ENCODE measurements at regions not wholly inside any gene's neighbourhood (a gene's known extent, or its start where the extent isn't known, plus 50 kb on each side); places are given as distances from the start of the nearest gene placed in this dataset.

GRCh38 chr5:62702126-62702525, 123.5 kb downstream of the LRRC70 start:
- Mint-ChIP-seq H3K4me1 (no peaks in the 10 kb centered on the region), H3K4me3 (no peak overlapping the region), H3K9me3 (peaks cover 0 to 3% (median 0%) of the 10 kb centered on the region in 9 donors), H3K36me3 (no peaks in the 10 kb centered on the region), H3K27ac (no peak overlapping the region), H3K27me3 (peaks cover 0 to 11% (median 6%) of the 10 kb centered on the region in 5 donors)
- ATAC-seq (no peak), DNase-seq (no peak)
- POLR2A ChIA-PET: no interaction called here

- DNase-seq (no peak), ATAC-seq (no peak)
- Mint-ChIP-seq H3K4me3 (no peak overlapping the region), H3K36me3 (no peaks in the 10 kb centered on the region), H3K4me1 (no peaks in the 10 kb centered on the region), H3K27me3 (peaks cover 0 to 11% (median 6%) of the 10 kb centered on the region in 5 donors), H3K9me3 (no peaks in the 10 kb centered on the region), H3K27ac (no peak overlapping the region)
- POLR2A ChIA-PET: no interaction called here
Measured at GRCh38 chr5:62701036-62701435, 122.4 kb downstream of the LRRC70 start.

- POLR2A ChIA-PET: no interaction called here
- H3K27ac Mint-ChIP-seq: no peak overlapping the region
- peaks cover 0 to 15% (median 6%) of the 10 kb centered on the region in 5 donors for H3K27me3 Mint-ChIP-seq
- no peaks in the 10 kb centered on the region for H3K36me3 Mint-ChIP-seq
- DNase-seq: no peak
- H3K4me3 Mint-ChIP-seq: no peak overlapping the region
- H3K9me3 Mint-ChIP-seq: no peaks in the 10 kb centered on the region
- no peaks in the 10 kb centered on the region for H3K4me1 Mint-ChIP-seq
- no peak for ATAC-seq
Measured at GRCh38 chr5:62698756-62699155, 120.1 kb downstream of the LRRC70 start.

GRCh38 chr5:62695274-62695673, 116.7 kb downstream of the LRRC70 start:
- DNase-seq (no peak), ATAC-seq (no peak)
- peaks cover 0 to 9% (median 0%) of the 10 kb centered on the region in 5 donors for H3K27me3 Mint-ChIP-seq
- peaks cover 0 to 7% (median 0%) of the 10 kb centered on the region in 9 donors for H3K9me3 Mint-ChIP-seq
- H3K27ac Mint-ChIP-seq: no peak overlapping the region
- H3K4me1 Mint-ChIP-seq: peaks cover 0 to 2% (median 0%) of the 10 kb centered on the region in 4 donors
- H3K4me3 Mint-ChIP-seq: no peak overlapping the region
- POLR2A ChIA-PET: no interaction called here
- no peaks in the 10 kb centered on the region for H3K36me3 Mint-ChIP-seq

- Mint-ChIP-seq H3K9me3 (peaks cover 0 to 7% (median 0%) of the 10 kb centered on the region in 9 donors), H3K27ac (no peak overlapping the region), H3K4me1 (peaks cover 0 to 7% (median 3%) of the 10 kb centered on the region in 4 donors), H3K36me3 (no peaks in the 10 kb centered on the region), H3K27me3 (peaks cover 0 to 9% (median 0%) of the 10 kb centered on the region in 5 donors), H3K4me3 (no peak overlapping the region)
- DNase-seq (no peak), ATAC-seq (no peak)
- POLR2A ChIA-PET: no interaction called here
Measured at GRCh38 chr5:62692946-62693713, 114.5 kb downstream of the LRRC70 start.

- Mint-ChIP-seq H3K4me1 (peaks cover 0 to 7% (median 3%) of the 10 kb centered on the region in 4 donors), H3K27me3 (peaks cover 0 to 9% (median 0%) of the 10 kb centered on the region in 5 donors), H3K4me3 (no peak overlapping the region), H3K36me3 (peaks cover 0 to under 1% (median 0%) of the 10 kb centered on the region in 3 donors), H3K27ac (no peak overlapping the region), H3K9me3 (peaks cover 0 to 10% (median 0%) of the 10 kb centered on the region in 9 donors)
- POLR2A ChIA-PET: no interaction called here
- DNase-seq: no peak
- ATAC-seq: no peak
Measured at GRCh38 chr5:62691946-62692345, 113.3 kb downstream of the LRRC70 start.

GRCh38 chr5:62690421-62690820, 111.8 kb downstream of the LRRC70 start:
- Mint-ChIP-seq H3K4me1 (peaks cover 0 to 7% (median 3%) of the 10 kb centered on the region in 4 donors), H3K9me3 (peaks cover 0 to 18% (median 3%) of the 10 kb centered on the region in 9 donors), H3K36me3 (peaks cover 0 to 5% (median 0%) of the 10 kb centered on the region in 3 donors), H3K27ac (no peak overlapping the region), H3K4me3 (no peak overlapping the region), H3K27me3 (peaks cover 0 to 3% (median 0%) of the 10 kb centered on the region in 5 donors)
- no peak for DNase-seq
- no peak for ATAC-seq
- POLR2A ChIA-PET: no interaction called here

- POLR2A ChIA-PET: no interaction called here
- no peak for DNase-seq
- peak overlapping the region in 2 of 10 donors; percentile 8 to 57 for H3K27ac Mint-ChIP-seq
Measured at GRCh38 chr5:62689599-62690368, 111.2 kb downstream of the LRRC70 start.

GRCh38 chr5:62686692-62687091, 108.1 kb downstream of the LRRC70 start:
- DNase-seq (no peak), ATAC-seq (no peak)

More at GRCh38 chr5:62689599-62690368, 111.2 kb downstream of the LRRC70 start:
- Mint-ChIP-seq H3K36me3 (peaks cover 0 to 5% (median 0%) of the 10 kb centered on the region in 3 donors), H3K27me3 (peaks cover 0 to 3% (median 0%) of the 10 kb centered on the region in 5 donors), H3K4me3 (peak overlapping the region in 4 of 10 donors; percentile 38 to 71 (median 46)), H3K9me3 (peaks cover 0 to 18% (median 3%) of the 10 kb centered on the region in 9 donors), H3K4me1 (peaks cover 0 to 7% (median 3%) of the 10 kb centered on the region in 4 donors)
- no peak for ATAC-seq

GRCh38 chr5:62685221-62685620, 106.6 kb downstream of the LRRC70 start:
- no peak for ATAC-seq
- Mint-ChIP-seq H3K27ac (no peak overlapping the region), H3K4me1 (peaks cover 0 to 7% (median 2%) of the 10 kb centered on the region in 4 donors), H3K9me3 (peaks cover 0 to 11% (median 4%) of the 10 kb centered on the region in 9 donors), H3K27me3 (no peaks in the 10 kb centered on the region), H3K4me3 (no peak overlapping the region), H3K36me3 (peaks cover 0 to 5% (median 0%) of the 10 kb centered on the region in 3 donors)
- no peak for DNase-seq
- POLR2A ChIA-PET: no interaction called here

More at GRCh38 chr5:62686692-62687091, 108.1 kb downstream of the LRRC70 start:
- POLR2A ChIA-PET: no interaction called here
- Mint-ChIP-seq H3K9me3 (peaks cover 0 to 11% (median 3%) of the 10 kb centered on the region in 9 donors), H3K27ac (no peak overlapping the region), H3K4me3 (no peak overlapping the region), H3K36me3 (peaks cover 0 to 5% (median 0%) of the 10 kb centered on the region in 3 donors), H3K27me3 (no peaks in the 10 kb centered on the region), H3K4me1 (peaks cover 0 to 7% (median 3%) of the 10 kb centered on the region in 4 donors)

- Mint-ChIP-seq H3K4me3 (no peak overlapping the region), H3K27me3 (no peaks in the 10 kb centered on the region), H3K27ac (no peak overlapping the region), H3K36me3 (peaks cover 0 to 11% (median 0%) of the 10 kb centered on the region in 3 donors), H3K4me1 (no peaks in the 10 kb centered on the region), H3K9me3 (peaks cover 0 to 18% (median 11%) of the 10 kb centered on the region in 9 donors)
- ATAC-seq: no peak
- POLR2A ChIA-PET: interaction anchor here (0.7 kb wide), 1 partner anchor 129 kb away, joined by 4 read pairs; no protein-coding TSS in a partner anchor
- no peak for DNase-seq
Measured at GRCh38 chr5:62684310-62684709, 105.7 kb downstream of the LRRC70 start.

- DNase-seq: no peak
- H3K27ac Mint-ChIP-seq: no peak overlapping the region
- H3K27me3 Mint-ChIP-seq: peaks cover 0 to 4% (median 0%) of the 10 kb centered on the region in 5 donors
Measured at GRCh38 chr5:62682059-62682458, 103.4 kb downstream of the LRRC70 start.

More at GRCh38 chr5:62682059-62682458, 103.4 kb downstream of the LRRC70 start:
- no peak for ATAC-seq
- POLR2A ChIA-PET: no interaction called here
- no peaks in the 10 kb centered on the region for H3K4me1 Mint-ChIP-seq
- peaks cover 0 to 16% (median 0%) of the 10 kb centered on the region in 3 donors for H3K36me3 Mint-ChIP-seq
- H3K4me3 Mint-ChIP-seq: no peak overlapping the region
- H3K9me3 Mint-ChIP-seq: peaks cover 0 to 29% (median 20%) of the 10 kb centered on the region in 9 donors

All from naive thymus-derived CD8-positive, alpha-beta T cell (primary cell).